ENCODE measurements at regions not wholly inside any gene's neighbourhood (a gene's known extent, or its start where the extent isn't known, plus 50 kb on each side); places are given as distances from the start of the nearest gene placed in this dataset.
"Not testable (repeated sequence)": the region's sequence is repeated elsewhere in the genome, so short reads cannot be mapped to it uniquely, and the experiment has no call there.

- Histone ChIP-seq H3K9ac (ENCODE audit: low read depth, low read length) (no peak overlapping the region), H3K27me3 (ENCODE audit: control insufficient read depth, insufficient read depth, low read length) (peaks cover 4% of the 10 kb centered on the region), H3K9me3 (replicated peaks; ENCODE audit: low read length) (no peaks in the 10 kb centered on the region), H3K4me1 (ENCODE audit: control insufficient read depth, insufficient read depth, low read length) (no peaks in the 10 kb centered on the region), H3K4me3 (ENCODE audit: low read length) (no peak overlapping the region), H3K4me2 (ENCODE audit: low read length) (no peak overlapping the region), H3K36me3 (ENCODE audit: insufficient read depth, low read length) (no peaks in the 10 kb centered on the region)
Measured at GRCh38 chr19:31534231-31534630, 185.0 kb upstream of the TSHZ3 start.

DNA sequence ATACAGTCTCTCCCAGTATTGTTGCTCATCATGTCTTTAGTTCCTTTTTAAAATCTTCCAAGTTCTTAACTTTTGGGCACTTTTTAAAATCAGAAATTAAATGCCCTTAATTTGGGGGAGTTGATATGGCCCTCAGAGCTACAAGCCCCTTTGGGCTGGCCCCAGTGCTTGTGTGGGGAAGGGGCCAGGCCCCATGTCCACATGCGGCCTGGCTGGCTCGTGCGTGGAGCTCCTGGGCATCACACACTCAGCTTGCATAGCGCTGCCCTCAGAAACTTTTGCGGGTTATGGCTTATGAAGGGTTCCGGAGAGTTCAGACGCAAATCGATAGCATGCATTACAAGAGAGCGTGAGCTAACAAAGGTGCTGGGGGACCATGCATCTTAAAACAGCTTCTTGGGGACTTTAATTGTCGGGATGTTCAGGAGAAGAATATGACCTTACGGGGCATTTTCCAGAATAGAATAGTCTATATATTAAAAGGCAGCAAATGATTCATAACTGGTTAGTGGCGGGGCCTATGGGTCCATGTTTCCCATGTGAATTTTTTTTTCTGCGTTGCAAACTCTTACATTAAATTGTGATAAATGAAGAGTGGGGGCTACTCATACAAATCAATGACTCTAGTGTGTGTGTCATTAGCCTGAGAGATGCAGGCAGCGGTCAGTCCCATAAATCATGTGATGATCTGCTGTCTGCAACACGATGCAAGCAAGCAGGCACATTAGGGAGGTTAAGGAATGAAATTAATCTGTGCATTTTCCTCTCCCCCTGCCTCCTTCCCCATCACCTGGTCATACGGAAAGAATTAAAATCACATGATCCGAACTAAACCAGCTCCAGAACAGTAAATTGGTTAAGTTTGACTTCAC, 185.8 kb upstream of the TSHZ3 start:
- Histone ChIP-seq H3K9ac (ENCODE audit: low read depth, low read length) (no peak overlapping the region), H3K4me3 (ENCODE audit: low read length) (no peak overlapping the region), H3K27me3 (ENCODE audit: control insufficient read depth, insufficient read depth, low read length) (peaks cover 4% of the 10 kb centered on the region), H3K4me1 (ENCODE audit: control insufficient read depth, insufficient read depth, low read length) (no peaks in the 10 kb centered on the region), H3K4me2 (ENCODE audit: low read length) (no peak overlapping the region), H3K9me3 (replicated peaks; ENCODE audit: low read length) (no peaks in the 10 kb centered on the region), H3K36me3 (ENCODE audit: insufficient read depth, low read length) (no peaks in the 10 kb centered on the region)

- Histone ChIP-seq H3K4me2 (ENCODE audit: low read length) (no peak overlapping the region), H3K4me1 (ENCODE audit: control insufficient read depth, insufficient read depth, low read length) (no peaks in the 10 kb centered on the region), H3K4me3 (ENCODE audit: low read length) (no peak overlapping the region), H3K27me3 (ENCODE audit: control insufficient read depth, insufficient read depth, low read length) (peaks cover 4% of the 10 kb centered on the region), H3K9me3 (replicated peaks; ENCODE audit: low read length) (no peaks in the 10 kb centered on the region), H3K9ac (ENCODE audit: low read depth, low read length) (no peak overlapping the region), H3K36me3 (ENCODE audit: insufficient read depth, low read length) (no peaks in the 10 kb centered on the region)
Measured at GRCh38 chr19:31535691-31536460, 186.6 kb upstream of the TSHZ3 start.

GRCh38 chr19:31537136-31537535, 187.9 kb upstream of the TSHZ3 start:
- Histone ChIP-seq H3K27me3 (ENCODE audit: control insufficient read depth, insufficient read depth, low read length) (peaks cover 4% of the 10 kb centered on the region), H3K36me3 (ENCODE audit: insufficient read depth, low read length) (no peaks in the 10 kb centered on the region), H3K9ac (ENCODE audit: low read depth, low read length) (no peak overlapping the region), H3K9me3 (replicated peaks; ENCODE audit: low read length) (no peaks in the 10 kb centered on the region), H3K4me1 (ENCODE audit: control insufficient read depth, insufficient read depth, low read length) (no peaks in the 10 kb centered on the region), H3K4me2 (ENCODE audit: low read length) (no peak overlapping the region), H3K4me3 (ENCODE audit: low read length) (no peak overlapping the region)

- H3K9me3 ChIP-seq (replicated peaks; ENCODE audit: low read length); H3K4me1 ChIP-seq (ENCODE audit: control insufficient read depth, insufficient read depth, low read length); H3K4me3 ChIP-seq (ENCODE audit: low read length); H3K27me3 ChIP-seq (ENCODE audit: control insufficient read depth, insufficient read depth, low read length); H3K36me3 ChIP-seq (ENCODE audit: insufficient read depth, low read length); H3K4me2 ChIP-seq (ENCODE audit: low read length); H3K9ac ChIP-seq (ENCODE audit: low read depth, low read length): not testable (repeated sequence)
Measured at GRCh38 chr19:31537902-31538301, 188.7 kb upstream of the TSHZ3 start.

DNA sequence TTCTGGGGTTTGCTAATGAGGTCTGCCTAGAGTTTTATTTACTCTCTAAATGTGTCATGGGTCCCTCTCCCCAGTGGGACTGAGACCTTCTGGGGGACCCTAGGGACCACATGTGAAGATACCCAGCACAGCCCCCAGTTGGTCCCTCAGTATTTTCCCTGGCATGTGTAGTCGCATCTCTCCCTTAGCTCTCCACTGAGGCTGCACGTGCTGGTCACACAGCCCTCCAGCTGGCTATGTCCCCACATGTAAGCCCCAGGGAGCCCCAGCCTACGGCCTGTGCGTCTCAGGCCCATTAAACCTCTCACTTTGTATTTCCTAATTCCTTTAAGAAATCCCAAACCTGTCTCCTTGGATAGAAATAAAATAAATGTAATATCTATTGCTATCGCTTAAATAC, 189.6 kb upstream of the TSHZ3 start:
- H3K27me3 ChIP-seq (ENCODE audit: control insufficient read depth, insufficient read depth, low read length): peaks cover 4% of the 10 kb centered on the region
- no peak overlapping the region for H3K4me2 ChIP-seq (ENCODE audit: low read length)
- no peaks in the 10 kb centered on the region for H3K9me3 ChIP-seq (replicated peaks; ENCODE audit: low read length)
- H3K4me1 ChIP-seq (ENCODE audit: control insufficient read depth, insufficient read depth, low read length): no peaks in the 10 kb centered on the region
- H3K4me3 ChIP-seq (ENCODE audit: low read length): no peak overlapping the region
- H3K36me3 ChIP-seq (ENCODE audit: insufficient read depth, low read length): no peaks in the 10 kb centered on the region
- H3K9ac ChIP-seq (ENCODE audit: low read depth, low read length): no peak overlapping the region

DNA sequence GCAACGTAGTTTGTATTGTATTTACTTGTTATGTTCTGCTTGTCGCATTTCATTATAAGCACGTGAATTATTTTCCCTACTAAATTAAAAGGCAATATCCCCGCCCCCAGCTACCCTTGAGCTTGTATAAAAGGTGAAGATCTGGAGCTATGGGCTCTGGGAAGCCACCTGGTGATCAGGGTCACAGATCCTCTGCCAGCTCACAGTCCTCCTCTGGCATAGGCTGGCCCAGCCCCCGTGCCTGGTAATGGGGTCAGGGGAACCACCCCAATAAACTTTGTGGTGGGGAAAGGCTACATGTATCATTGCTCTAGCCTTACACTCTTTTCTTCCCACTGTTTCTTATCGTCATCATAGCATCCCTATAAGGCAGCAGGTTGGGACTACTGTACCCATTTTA, 190.2 kb upstream of the TSHZ3 start:
- H3K27me3 ChIP-seq (ENCODE audit: control insufficient read depth, insufficient read depth, low read length): peaks cover 4% of the 10 kb centered on the region
- H3K9ac ChIP-seq (ENCODE audit: low read depth, low read length): no peak overlapping the region
- no peak overlapping the region for H3K4me3 ChIP-seq (ENCODE audit: low read length)
- H3K36me3 ChIP-seq (ENCODE audit: insufficient read depth, low read length): no peaks in the 10 kb centered on the region
- H3K4me1 ChIP-seq (ENCODE audit: control insufficient read depth, insufficient read depth, low read length): no peaks in the 10 kb centered on the region
- no peaks in the 10 kb centered on the region for H3K9me3 ChIP-seq (replicated peaks; ENCODE audit: low read length)
- H3K4me2 ChIP-seq (ENCODE audit: low read length): no peak overlapping the region

- Histone ChIP-seq H3K9me3 (replicated peaks; ENCODE audit: low read length) (no peaks in the 10 kb centered on the region), H3K4me2 (ENCODE audit: low read length) (no peak overlapping the region), H3K4me1 (ENCODE audit: control insufficient read depth, insufficient read depth, low read length) (no peaks in the 10 kb centered on the region), H3K9ac (ENCODE audit: low read depth, low read length) (no peak overlapping the region), H3K4me3 (ENCODE audit: low read length) (no peak overlapping the region), H3K27me3 (ENCODE audit: control insufficient read depth, insufficient read depth, low read length) (no peaks in the 10 kb centered on the region), H3K36me3 (ENCODE audit: insufficient read depth, low read length) (no peaks in the 10 kb centered on the region)
Measured at GRCh38 chr19:31541396-31541795, 192.2 kb upstream of the TSHZ3 start.

DNA sequence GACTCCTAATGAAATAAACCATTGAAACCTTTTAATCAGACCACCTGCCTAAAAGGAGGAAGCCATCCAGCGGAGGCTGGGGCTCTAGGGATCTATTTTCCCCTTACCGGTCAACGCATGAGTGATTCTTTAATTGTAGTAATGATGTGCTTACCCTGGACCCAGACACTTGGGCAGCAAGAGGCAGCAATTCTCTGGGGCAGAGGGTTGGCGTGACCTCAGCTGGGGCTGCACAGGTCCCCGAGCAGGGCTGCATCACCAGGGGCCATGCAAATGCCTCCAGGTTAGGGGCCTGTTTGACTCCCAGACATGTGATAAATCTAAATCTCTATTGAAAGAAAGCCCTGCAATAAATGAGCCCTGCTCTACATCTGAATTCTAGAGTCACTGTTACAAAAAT, 194.2 kb upstream of the TSHZ3 start:
- H3K36me3 ChIP-seq (ENCODE audit: insufficient read depth, low read length): no peaks in the 10 kb centered on the region
- no peak overlapping the region for H3K4me2 ChIP-seq (ENCODE audit: low read length)
- H3K4me3 ChIP-seq (ENCODE audit: low read length): no peak overlapping the region
- no peaks in the 10 kb centered on the region for H3K4me1 ChIP-seq (ENCODE audit: control insufficient read depth, insufficient read depth, low read length)
- H3K9ac ChIP-seq (ENCODE audit: low read depth, low read length): no peak overlapping the region
- no peaks in the 10 kb centered on the region for H3K9me3 ChIP-seq (replicated peaks; ENCODE audit: low read length)
- H3K27me3 ChIP-seq (ENCODE audit: control insufficient read depth, insufficient read depth, low read length): no peaks in the 10 kb centered on the region

- Histone ChIP-seq H3K4me3 (ENCODE audit: low read length) (no peak overlapping the region), H3K4me2 (ENCODE audit: low read length) (no peak overlapping the region), H3K27me3 (ENCODE audit: control insufficient read depth, insufficient read depth, low read length) (no peaks in the 10 kb centered on the region), H3K4me1 (ENCODE audit: control insufficient read depth, insufficient read depth, low read length) (no peaks in the 10 kb centered on the region), H3K36me3 (ENCODE audit: insufficient read depth, low read length) (no peaks in the 10 kb centered on the region), H3K9me3 (replicated peaks; ENCODE audit: low read length) (no peaks in the 10 kb centered on the region), H3K9ac (ENCODE audit: low read depth, low read length) (no peak overlapping the region)
Measured at GRCh38 chr19:31545777-31546176, 196.5 kb upstream of the TSHZ3 start.

DNA sequence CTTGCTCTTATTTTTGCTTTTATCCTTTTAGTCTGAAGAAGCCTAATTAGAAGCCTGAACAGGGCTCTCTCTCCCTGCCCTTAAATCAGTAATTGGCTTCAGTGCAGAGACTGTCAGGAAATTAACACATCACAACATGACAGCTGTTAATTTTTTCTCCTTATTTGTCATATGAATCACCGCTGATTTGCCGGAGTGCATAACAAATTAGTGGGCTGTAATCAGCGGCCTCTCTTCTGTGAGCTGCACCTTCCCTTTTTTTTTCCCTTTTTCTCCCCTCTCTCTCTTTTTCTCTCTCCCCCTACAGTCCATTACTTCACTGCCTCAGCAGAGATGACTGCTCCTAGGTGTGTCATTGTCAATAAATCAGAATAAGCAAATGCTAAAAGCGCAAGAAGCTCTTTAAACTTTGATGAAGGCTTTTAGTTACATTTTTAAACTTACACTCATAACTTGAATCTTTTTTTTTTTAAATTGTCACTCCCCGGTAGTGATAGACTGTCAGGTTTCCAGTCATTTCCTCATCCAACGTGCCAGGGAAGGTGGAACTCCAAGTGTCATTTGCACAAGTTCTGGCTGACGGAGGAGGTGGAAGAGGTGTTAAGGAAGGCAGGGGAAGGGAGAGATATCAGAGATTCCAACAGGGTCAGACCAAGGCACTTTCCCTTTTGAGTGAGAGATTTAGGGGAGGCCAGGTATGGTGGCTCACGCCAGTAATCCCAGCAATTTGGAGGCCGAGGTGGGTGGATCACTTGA, 197.1 kb upstream of the TSHZ3 start:
- Histone ChIP-seq H3K9me3 (replicated peaks; ENCODE audit: low read length) (no peaks in the 10 kb centered on the region), H3K4me1 (ENCODE audit: control insufficient read depth, insufficient read depth, low read length) (no peaks in the 10 kb centered on the region), H3K36me3 (ENCODE audit: insufficient read depth, low read length) (no peaks in the 10 kb centered on the region), H3K9ac (ENCODE audit: low read depth, low read length) (no peak overlapping the region), H3K27me3 (ENCODE audit: control insufficient read depth, insufficient read depth, low read length) (no peaks in the 10 kb centered on the region), H3K4me2 (ENCODE audit: low read length) (no peak overlapping the region), H3K4me3 (ENCODE audit: low read length) (no peak overlapping the region)

All from skeletal muscle satellite cell (primary cell).